GM19372 (cell line): ENCODE measurements at regions not wholly inside any gene's neighbourhood (a gene's known extent, or its start where the extent isn't known, plus 50 kb on each side); places are given as distances from the start of the nearest gene placed in this dataset.

ENCODE experiments used
- ATAC-seq: cut with Tn5 transposase; IDR thresholded peaks from one replicate; pipeline ENCODE4 v1.9.1; 2021; ENCODE audit warnings: mild to moderate bottlenecking, low read depth, moderate library complexity; ENCODE audit not compliant: unreplicated experiment

DNA sequence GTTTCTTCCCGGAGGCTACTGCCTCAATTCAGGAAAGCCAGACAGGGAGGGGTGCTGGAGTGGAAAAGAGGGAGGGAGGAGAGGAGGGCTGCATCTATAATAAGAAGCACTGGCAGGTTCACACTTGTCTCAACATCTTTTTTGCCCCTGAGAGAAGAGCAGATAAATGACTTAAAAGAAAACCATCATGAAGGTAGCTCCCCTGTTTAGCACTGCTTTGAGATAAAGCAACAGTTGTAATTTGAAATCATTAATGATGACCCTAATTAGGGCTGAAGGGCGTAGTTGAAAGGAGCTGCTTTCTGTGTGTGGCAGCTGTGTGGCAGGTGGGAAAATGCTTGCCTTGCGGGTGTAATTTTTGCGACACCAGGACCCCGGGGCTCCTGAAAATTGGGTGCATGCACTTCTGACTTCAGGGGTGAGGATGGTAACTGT is 222.8 kb upstream of the IL12A start:
- no peak for ATAC-seq

DNA sequence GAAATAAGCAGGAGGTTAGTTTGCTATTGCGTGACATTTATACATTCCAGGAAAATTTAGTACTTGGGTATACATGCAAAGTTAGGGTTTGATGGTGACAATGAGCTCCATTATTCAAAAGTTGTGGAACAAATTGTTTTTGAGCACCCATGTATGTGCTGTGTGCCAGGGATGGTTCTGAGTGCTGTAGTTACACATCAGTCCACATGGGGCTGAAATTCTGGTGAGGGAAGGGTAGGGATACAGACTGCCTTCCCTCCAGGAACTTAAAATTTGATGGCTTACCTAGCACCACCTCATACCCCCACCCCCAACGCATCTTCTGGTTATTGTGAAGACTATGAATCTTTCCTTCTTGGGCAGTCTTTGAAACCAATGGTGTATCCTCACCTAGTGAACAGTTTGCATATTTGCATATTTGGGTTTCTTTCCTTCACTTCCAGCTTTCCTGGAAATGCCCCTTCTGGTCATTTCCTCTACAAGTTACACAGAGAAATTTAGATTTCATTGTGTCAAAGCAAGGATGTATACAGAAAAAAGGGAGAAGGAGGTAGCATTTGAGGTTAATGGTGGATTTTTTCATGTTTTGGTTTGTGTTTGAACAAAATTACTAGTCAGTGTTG is 222.0 kb upstream of the IL12A start:
- no peak for ATAC-seq

DNA sequence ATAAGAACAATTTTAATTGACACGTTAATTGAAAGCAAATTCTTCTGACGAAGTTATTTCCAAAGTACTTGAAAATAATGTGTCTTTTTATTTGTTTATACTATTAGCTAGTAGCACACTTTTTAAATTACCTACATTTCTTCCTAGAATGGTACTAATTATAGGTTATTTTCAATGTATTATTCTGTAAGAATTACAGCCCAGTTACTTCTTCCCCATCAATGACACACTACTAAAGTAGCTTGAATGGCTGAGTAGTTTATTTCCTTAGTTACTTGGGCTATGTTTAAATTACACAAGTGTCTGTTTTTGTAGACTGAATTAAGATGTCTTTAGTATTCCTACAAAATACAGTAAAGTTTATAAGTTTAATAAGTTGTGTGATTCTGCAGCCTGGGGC is 217.6 kb upstream of the IL12A start:
- ATAC-seq = no peak

DNA sequence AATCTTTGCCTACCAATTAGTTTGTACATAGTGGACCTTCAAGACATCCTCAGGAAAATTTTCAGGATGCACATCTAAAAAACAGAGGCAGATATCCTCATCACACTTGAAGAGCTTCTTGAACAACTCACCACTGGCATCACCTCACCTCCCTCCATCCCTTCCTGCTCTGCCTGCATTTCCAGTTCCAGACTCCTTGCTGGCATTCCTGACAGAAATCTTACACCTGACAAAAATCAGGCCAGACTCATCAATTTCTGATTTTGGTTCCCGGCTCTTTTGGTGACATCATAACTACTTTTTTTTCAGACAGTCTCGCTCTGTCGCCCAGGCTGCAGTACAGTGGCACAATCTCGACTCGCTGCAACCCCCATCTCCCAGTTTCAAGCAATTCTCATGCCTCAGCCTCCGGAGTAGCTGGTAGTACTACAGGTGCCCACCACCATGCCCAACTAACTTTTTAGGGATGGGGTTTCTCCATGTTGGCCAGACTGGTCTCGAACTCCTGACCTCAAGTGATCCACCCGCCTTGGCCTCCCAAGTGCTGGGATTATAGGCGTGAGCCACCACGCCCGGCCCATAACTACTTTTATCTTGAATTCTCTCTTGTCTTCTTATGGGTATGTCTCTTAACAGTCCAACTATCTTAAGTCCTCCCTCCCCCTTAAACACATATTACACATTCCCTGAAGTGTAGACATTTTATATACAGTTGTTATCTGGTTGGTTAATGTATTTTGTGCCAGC is 216.6 kb upstream of the IL12A start:
- ATAC-seq = no peak

DNA sequence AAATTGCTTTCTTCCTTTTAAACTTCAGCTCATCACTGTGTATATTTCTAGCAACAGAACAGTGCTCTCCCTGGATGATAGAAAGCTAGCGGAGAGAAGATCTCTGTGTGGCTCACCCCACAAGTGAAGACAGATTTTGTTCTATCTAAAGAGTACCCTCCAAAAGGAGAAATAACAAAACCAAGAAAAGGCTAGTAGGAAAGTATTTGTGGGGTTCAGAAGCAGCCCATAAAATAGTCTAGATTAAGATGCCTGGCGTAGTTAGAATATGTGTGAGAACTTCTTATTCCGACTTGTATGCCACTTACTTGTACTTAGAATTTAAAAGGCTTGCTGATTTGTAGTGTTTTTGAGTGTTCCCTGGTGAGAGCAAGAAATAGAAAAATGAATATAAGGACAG is 214.9 kb upstream of the IL12A start:
- no peak for ATAC-seq

DNA sequence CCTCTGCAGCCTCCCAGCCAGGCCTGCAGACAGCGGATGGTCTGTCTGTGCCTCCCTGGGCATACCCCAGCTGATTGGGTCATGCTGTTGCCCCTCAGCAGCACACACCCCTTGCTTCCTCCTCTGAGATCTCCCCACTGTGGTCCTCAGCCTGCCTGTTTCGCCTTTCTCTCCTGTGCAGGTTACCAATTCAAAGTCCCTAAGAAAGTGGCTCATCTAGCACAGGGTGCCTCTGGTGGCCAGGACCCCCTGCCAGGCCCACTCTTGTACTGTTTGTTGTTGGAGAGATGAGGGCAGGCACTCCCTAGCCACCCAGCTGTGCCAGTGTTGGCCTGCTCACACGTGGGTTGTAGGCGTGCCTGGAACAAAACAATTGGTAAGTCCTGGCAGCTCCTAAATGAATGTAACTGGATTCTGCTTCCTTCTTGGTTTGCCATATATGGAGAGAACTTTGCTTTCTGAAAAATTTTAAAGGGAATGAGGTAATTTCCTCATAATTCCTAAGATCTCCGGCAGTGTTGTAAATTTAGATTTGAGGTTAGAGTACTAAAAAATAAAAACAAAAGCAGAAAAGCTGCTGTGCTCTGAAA is 213.2 kb upstream of the IL12A start:
- ATAC-seq = no peak

DNA sequence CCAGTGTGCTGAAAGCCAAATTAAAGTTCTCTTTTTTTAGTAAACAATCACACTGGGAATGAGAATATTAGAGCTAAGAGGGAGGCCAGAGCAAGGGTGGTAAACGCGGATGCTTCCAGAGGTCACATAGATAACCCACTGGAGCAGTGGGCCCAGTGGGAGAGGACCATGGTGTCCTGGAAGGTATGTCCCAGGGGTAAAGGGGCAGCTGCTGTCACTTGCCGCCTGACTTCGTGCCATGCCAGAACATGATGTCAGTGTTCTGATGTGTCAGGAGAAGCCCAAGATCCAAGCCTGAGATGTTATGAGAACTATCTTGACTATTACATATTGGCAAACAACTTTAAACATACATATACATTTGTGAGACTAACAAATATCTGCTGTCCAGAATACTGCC is 211.9 kb upstream of the IL12A start:
- ATAC-seq = no peak

DNA sequence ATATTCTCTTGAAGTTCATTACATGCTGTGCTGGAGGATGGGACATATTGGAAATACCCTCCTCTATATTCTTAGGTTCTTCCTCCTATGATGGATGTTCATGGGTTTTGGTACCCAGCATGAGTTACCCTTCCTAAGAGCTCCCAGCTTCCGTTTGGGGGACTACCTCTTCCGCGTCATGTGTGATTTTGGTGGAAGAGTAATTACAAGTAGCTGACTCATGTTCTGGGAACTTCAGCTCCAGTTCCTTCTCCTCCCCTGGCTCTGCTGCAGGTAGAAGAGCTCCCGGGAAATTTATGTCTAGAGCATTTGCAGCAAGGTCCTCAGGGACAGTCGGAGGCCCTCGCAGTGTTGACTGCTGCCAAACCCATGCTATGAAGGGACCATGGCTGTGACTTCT is 208.8 kb upstream of the IL12A start:
- ATAC-seq = no peak

DNA sequence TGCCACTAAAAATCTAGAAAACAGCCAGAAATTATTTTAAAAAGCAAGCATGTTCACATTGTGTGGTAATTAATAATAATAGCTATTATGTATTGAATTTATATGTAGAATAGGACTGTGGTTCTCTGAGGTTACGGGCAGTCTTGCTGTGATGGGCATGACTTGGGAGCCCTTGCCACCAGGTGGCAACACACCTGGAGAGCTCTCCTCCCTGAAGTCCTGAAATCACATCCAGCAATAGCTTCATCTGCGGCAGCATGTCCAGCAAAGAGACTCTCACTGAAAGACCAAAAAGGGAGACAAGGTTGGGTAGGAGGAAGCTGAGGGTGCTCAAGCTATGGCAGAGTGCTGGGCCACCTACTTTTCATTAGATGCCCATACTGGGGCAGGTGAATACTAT is 206.8 kb upstream of the IL12A start:
- no peak for ATAC-seq

DNA sequence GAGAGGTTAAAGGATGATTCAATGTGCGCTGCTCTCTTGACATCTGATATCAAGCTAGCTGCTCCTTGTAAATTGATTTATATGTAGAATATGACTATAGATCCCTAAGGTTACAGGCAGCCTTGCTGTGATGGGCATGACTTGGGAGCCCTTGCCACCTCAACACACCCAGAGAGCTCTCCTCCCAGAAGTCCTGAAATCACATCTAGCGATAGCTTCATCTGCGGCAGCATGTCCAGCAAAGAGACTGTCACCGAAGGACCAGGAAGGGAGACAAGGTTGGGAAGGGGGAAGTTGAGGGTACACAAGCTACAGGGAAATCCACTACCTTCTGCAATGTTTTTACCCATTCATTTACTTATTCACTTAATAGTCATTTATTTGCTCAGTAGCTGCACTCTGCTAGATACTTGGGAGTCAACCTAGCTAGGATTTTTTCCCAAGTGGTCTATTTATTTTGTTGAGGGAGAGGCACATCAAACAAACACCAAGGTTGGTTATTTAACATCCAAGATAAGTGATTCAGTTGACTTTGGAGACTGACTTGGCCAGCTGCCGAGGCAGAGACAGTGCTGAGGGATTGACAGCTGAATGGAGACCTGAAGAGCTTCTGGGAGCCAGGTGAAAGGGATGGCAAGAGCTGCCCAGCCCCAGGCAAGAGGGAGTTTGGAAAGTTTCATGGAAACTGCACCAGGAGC is 205.8 kb upstream of the IL12A start:
- ATAC-seq = no peak

DNA sequence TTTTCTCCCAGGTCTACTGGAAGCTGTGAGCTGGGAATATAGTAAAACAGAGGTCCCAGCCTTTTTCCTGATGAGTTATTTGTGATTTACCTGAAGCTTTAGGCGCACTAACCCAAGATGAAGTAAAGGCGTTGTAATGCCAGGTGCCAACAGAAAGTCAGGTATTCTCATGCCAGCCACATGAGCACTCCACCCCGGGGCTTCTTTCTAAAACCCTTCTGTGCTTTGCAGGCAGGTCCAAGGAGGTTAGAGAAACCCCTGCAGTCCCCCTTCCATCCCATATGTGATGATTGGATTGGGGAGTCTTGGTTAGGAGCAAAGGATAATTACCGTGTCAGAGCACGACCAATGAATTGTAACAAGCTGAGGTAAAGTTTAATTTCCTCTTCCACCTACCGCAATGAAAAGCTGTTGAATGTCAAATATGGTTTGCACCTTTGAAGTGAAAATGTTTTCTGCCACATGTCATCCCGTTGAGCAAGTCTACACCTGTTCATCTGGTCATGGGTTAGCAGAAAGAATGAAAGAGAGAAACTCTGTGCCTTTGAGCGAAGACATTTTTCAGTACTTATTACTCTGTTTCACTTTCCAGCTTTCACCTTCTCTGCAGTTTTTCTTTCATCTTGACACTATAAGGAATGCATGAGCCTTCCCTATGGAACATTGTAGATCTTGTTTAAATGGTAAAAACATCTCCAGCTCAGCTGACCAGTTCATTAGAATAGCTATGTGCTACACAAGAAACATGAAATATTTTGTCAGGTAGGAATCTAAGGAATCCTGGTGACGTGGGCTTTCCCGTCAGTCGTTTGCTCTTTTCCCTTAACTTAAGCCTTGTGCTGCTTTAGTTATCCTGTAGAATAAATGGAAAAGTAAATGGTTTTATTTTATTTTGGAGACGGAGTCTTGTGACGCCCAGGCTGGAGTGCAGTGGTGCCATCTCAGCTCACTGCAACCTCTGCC is 204.6 kb upstream of the IL12A start:
- no peak for ATAC-seq

DNA sequence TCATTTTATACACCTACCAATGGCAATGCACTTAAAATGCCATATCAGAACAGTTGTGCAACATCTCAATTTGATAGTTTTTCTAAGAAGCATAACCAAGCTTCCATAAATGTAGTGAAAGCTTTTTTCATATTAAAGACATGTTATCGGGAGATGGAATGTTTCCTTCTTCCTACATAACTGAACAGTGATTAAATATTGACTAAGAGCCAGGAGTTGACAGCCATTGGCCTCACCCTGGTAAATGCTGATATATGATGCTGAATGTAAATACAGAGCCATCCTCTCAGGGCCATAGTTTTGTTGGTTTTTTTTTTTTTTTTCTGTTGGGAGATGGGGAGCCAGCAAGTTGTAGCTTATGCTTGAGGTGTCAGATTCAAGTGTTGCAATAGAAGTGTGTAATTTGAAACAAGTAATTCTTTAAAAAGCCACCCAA is 203.3 kb upstream of the IL12A start:
- no peak for ATAC-seq

DNA sequence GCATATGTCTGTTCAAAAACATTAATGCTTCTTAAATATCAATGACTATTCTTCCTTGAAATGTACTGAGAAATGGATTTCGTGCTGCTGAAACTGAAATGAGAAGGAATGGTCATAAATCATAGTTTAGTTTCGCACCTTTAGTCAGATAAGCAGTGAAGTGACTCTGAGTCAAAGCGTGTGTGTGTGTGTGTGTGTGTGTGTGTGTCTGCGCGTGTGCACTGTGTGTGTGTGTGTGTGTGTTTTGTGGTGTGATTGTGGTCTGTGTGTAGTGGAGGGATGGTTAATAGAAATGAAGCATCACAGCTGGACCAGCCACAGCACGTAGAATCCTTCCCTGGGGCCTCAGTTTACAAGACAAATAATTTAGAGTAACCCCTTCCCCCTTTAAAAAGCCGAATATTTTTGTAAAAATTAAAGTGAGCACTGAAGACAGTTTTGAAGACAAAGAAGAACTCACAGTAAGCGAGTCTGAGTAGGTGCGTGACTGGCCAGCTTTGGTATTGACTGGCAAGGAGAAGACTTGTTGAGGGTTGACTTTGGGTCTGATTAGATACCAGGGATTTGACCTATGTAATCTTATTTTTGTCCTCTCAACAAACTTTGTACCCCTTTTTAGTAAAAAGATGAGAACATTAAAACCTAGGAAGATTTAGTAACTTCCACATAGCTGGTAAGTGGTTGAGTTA is 202.0 kb upstream of the IL12A start:
- no peak for ATAC-seq

DNA sequence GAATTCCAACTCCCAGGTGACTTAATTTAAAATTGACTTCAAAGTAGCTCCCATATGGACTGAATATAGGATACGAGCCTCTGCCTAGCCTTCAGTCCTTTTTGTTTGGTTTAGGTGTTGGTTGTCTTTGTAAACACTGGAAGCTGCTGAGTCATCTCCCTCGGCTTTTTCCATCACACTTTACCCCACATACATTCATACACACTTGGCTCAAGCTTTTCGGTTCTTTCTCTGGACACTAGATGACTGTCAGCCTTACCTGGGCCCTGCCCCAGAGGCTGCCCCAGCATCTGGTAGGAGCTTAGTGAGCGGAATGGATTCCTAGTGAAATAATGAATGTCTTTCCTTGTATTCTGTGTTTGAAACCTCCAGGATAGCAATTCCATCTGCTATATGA is 201.5 kb upstream of the IL12A start:
- ATAC-seq = no peak

DNA sequence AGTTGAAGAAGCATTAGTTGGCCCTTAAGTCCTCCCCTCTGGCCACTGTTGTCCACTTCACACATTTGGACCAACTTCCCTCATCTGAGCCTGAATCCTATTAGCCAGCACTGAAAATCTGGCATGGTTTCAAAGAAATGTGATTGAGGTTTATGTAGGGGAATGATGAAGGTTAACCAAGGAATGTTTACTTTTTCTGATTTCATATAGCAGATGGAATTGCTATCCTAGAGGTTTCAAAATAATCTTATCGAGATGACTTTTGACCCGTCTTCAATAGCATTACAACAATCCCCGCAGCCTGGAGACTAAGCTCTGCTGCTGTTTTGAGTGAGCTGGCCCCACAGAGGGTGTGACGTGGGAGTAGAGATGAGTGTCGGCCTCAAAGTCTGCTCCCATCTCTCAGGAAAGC is 200.8 kb upstream of the IL12A start:
- ATAC-seq = no peak

DNA sequence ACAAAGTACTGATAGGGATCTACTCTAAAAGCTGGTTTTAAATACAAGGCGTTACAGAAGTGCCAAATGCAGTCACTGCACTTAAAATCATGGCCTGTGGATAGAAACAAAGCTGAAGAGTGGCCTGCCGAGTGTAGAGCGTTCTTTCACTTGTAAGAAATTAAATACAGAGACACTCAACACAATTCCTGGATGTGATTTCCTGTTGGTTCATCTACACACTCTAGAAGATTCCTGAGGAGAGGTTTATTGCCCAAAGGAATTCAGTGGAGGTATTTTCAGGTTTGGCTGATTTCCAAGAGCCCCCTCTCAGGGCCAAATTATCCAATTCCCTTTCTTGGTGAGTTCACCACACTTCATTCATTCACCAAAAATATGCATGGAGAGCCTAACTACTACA is 200.3 kb upstream of the IL12A start:
- ATAC-seq = no peak

DNA sequence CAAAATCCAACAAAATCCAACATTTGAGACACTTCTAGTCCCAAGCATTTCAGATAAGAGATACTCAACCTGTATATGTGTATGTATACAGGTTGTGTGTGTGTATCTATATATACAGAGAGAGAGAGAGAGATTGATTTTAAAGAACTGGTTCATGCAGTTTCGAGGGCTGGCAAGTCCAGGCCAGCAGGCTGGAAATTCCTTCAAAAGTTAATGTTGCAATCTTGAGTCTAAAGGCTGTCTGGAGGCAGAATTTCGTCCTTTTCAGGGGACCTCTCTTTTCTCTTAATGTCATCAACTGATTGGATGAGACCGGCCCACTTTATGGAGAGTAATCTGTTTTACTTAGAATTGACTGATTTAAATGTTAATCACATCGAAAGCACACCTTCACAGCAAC is 199.6 kb upstream of the IL12A start:
- ATAC-seq = no peak

DNA sequence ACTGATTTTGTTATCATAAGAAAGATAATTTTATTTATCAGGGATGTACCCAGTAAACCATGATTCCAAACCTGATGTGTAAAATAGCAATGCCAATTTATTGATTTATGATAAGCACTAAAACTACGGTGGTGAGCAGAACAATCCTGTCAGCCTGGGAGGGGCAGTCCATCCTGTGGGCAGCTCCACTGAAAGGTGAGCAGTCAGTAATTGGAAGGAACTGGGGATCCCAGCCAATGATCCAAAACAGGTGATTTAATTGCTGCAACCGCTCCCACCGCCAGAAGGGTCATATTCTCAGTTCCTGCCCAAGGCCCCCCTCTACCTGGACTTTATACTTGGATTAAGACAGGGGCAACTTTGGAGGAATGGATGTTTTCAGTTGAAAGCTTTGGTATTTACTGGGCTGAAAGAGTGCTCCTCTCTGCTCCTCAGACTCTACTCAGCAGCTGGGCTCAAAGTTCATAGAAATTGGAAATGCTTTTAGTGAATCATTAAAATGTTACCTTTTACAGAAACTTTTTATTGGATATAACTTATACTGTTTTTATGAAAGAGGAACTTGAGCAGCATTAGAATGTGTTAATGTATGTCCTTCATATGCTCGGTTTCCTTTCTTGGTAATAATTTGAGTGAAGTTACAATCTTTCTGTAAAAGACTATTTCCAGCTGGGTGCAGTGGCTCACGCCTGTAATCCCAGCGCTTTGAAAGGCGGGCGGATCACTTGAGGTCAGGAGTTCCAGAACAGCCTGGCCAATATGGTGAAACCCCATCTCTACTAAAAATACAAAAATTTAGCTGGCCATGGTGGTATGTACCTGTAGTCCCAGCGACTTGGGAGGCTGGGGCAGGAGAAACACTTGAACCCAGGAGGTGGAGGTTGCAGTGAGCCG is 198.6 kb upstream of the IL12A start:
- ATAC-seq = no peak

DNA sequence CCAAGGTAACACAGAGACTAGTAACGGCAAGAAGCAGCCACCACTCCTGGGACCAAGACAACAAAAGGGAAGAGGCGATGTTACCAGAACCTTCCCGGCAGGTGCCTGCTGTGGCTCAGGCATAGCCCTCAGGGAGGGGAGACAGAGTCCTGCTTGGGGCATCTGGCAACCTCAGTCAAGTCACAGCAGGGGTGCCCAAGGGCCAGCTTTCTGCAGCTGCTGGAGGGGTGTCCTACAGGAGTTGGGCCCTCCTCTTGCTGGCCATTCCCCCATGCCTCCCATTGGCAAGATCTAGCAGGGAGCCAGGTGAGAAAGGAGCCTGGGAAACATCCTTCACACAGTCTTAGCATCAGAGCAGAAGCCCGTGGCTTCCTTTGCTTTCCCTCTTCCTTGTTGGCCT is 197.3 kb upstream of the IL12A start:
- ATAC-seq = no peak
